ENCODE measurements at regions not wholly inside any gene's neighbourhood (a gene's known extent, or its start where the extent isn't known, plus 50 kb on each side); places are given as distances from the start of the nearest gene placed in this dataset.

DNA sequence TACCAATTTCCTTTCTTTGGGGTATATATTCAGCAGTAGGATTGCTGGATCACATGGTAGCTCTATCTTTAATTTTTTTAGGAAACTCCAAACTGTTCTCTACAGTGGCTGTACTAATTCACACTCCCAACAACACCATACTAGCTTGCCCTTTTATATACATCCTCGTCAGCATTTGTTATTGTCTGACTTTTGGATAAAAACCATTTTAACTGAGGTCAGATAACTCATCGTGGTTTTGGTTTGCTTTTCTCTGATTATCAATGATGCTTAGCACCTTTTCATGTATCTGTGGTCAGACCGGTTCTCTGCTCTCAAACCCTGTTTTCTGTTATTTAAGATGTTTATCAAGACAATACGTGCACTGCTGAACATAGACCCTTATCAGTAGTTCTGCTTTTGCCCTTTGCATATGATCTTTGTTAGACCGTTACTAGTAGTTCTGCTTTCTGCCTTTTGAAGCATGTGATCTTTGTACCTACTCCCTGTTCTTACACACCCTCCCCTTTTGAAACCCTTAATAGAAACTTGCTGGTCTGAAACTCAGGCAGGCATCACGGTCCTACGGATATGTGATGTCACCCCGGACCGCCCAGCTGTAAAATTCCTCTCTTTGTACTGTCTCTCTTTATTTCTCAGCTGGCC, 474.3 kb downstream of the RSL24D1 start:
- Histone ChIP-seq H3K9ac (ENCODE audit: insufficient read length) (no peak overlapping the region), H3K27ac (no peak overlapping the region), H3K36me3 (ENCODE audit: insufficient read depth, low read length) (no peaks in the 10 kb centered on the region), H3K4me3 (no peak overlapping the region), H3K9me3 (ENCODE audit: low read depth, low read length) (no peaks in the 10 kb centered on the region)
- no peak for TF ChIP-seq EZH2 (IDR thresholded peaks at IDR 0.05)
- TF ChIP-seq POLR2AphosphoS5 (IDR thresholded peaks at IDR 0.05; ENCODE audit: borderline replicate concordance, low read depth, low read length) = no peak
- TF ChIP-seq FOXP2 (optimal IDR thresholded peaks at IDR 0.05; ENCODE audit: control extremely low read depth, extremely low read length, insufficient read depth) = no peak
- DNase-seq (ENCODE audit: low read depth, low spot score) = no peak

DNA sequence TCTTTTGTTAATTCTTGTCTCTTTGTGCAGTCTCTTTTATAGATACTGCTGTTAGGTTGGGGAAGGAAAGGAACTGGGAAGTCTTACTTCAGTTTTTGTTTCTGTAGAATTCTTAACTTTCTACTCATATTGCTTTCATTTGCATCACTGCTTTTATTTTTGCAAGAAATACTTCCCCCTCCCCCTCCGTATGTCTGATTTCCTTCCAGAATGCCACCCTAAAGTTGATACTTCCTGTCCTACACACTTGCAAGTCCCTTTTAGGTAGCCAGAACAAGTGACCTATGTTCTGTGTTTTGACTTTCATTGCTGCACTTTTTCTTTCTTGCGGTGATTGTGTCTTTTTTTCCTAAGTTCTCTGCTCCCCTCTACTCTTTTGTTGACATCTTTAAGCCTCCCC, 477.4 kb downstream of the RSL24D1 start:
- TF ChIP-seq EZH2 (IDR thresholded peaks at IDR 0.05) (no peak), FOXP2 (optimal IDR thresholded peaks at IDR 0.05; ENCODE audit: control extremely low read depth, extremely low read length, insufficient read depth) (no peak), POLR2AphosphoS5 (IDR thresholded peaks at IDR 0.05; ENCODE audit: borderline replicate concordance, low read depth, low read length) (no peak)
- Histone ChIP-seq H3K4me3 (no peak overlapping the region), H3K36me3 (ENCODE audit: insufficient read depth, low read length) (no peaks in the 10 kb centered on the region), H3K9ac (ENCODE audit: insufficient read length) (no peak overlapping the region), H3K9me3 (ENCODE audit: low read depth, low read length) (no peaks in the 10 kb centered on the region), H3K27ac (no peak overlapping the region)
- no peak for DNase-seq (ENCODE audit: low read depth, low spot score)

DNA sequence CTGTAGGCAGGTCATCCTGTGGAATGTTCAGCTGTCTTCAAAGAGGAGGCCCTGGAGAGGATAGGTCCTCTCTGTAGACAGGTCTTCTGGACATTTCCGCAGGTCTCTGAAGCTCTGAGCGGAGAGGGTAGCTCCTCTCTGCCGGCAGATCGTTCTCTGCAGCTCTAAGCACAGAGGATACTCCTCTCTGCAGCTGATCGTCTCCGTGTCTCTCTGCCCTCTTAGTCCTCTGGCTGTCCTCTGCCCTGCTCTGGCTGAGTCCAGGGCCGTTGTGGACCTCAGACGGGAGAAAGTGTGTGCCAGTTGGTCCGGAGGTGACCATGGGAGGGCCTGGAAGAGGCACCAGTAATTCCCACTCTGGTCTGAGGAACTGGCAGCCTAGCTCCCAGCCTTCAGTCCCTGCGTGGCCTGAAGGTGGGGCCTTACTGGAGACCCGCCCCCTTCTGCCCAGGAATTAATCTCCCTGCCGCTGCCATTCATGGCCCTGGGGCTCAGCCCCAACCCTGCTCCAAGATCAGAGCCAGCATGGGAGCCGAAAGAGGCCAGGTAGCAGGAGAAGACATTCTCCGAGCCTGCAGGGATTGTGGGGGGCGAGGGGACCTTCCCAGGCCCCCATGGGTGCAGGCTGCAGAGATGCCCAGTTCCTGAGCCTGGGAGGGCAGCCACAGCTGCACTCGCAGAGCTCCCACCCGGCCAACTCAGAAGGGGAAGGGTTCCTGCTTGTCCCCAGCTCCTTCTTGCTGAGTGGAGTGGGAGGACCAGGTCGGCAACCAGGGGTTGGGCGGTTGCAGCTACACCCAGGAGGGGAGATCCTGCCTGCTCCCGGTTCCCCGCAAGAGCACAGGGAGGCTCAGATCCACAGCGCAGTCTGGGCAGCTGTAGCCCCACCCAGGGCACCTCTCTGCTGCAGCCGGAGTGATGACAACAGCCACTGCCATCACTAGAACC, 488.7 kb downstream of the RSL24D1 start:
- no peak overlapping the region for H3K4me3 ChIP-seq
- no peak overlapping the region for H3K9ac ChIP-seq (ENCODE audit: insufficient read length)
- H3K9me3 ChIP-seq (ENCODE audit: low read depth, low read length) = no peaks in the 10 kb centered on the region
- no peak for TF ChIP-seq POLR2AphosphoS5 (IDR thresholded peaks at IDR 0.05; ENCODE audit: borderline replicate concordance, low read depth, low read length)
- no peak overlapping the region for H3K27ac ChIP-seq
- no peaks in the 10 kb centered on the region for H3K36me3 ChIP-seq (ENCODE audit: insufficient read depth, low read length)
- no peak for DNase-seq (ENCODE audit: low read depth, low spot score)

DNA sequence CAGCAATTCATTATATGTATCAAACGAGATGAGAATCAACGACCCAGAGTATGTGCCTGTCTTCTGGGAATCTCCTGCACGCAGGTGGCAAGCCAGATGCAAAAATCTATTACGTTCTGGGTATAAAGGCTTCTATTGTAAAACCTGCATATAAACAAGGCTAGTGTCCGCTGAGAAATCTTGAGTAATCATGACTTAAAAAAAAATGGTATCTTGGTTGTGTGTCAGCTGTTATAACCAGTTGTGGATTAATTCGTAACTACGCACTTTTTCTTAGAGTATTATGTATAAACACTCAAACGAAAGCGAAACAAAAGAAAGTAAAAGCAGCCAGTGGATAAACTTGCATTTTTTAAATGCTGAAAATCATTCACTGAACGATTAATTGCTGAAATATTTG, 509.1 kb downstream of the RSL24D1 start:
- DNase-seq (ENCODE audit: low read depth, low spot score) = no peak
- no peak for TF ChIP-seq EZH2 (IDR thresholded peaks at IDR 0.05)
- TF ChIP-seq FOXP2 (optimal IDR thresholded peaks at IDR 0.05; ENCODE audit: control extremely low read depth, extremely low read length, insufficient read depth) = no peak
- TF ChIP-seq POLR2AphosphoS5 (IDR thresholded peaks at IDR 0.05; ENCODE audit: borderline replicate concordance, low read depth, low read length) = no peak
- Histone ChIP-seq H3K27ac (no peak overlapping the region), H3K9ac (ENCODE audit: insufficient read length) (no peak overlapping the region), H3K9me3 (ENCODE audit: low read depth, low read length) (no peaks in the 10 kb centered on the region), H3K36me3 (ENCODE audit: insufficient read depth, low read length) (no peaks in the 10 kb centered on the region), H3K4me3 (no peak overlapping the region)
